ENCODE measurements at regions not wholly inside any gene's neighbourhood (a gene's known extent, or its start where the extent isn't known, plus 50 kb on each side); places are given as distances from the start of the nearest gene placed in this dataset.

DNA sequence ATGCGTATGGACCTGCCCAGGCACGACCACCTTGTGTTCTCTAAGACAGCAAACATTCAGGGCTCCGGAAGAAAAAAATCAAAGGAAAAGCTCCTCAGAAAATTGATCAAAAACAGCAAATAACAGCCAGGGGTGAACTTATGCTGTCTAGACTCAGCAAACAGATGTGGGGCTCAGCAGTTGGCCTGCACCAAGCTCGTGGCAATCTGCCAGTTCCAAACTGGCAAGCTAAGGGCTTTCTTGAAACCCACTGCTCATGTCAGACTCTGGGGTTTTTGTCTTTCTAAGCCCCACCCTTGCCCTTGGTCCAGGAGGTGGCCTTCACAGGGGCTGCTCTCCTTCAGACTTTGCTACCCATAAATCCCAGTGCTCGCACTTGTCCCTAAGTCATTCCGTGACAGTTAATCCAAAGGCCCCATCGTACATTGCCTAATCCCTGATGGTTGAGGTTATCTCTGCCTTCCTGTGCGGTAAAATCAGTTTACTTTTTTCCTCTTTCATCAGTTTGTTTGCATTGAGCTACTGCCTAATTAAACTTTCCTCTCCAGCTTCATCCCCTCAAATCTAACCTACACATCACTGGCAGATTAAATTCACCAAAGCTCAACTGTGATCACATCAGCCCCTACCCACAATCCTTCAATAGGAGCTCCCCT is 408.0 kb downstream of the LRATD1 start:
- H3K9me3 ChIP-seq (ENCODE audit: control insufficient read depth, low read length), result no peaks in the 10 kb centered on the region
- 84 to 92% methylated on average over 8 of the region's 8 CpGs for WGBS, 2 experiments (ENCODE audit: insufficient coverage in 2 of 2)
- H3K4me1 ChIP-seq (ENCODE audit: control insufficient read depth, insufficient read depth, low read length, poor library complexity, severe bottlenecking), result peaks cover 8% of the 10 kb centered on the region
- H3K4me3 ChIP-seq (ENCODE audit: extremely low read depth, insufficient read depth, low read length, poor library complexity, severe bottlenecking), result no peak overlapping the region
- no peak overlapping the region for H3K27ac ChIP-seq (ENCODE audit: low read depth, low read length, severe bottlenecking)
- H3K36me3 ChIP-seq (ENCODE audit: control insufficient read depth, insufficient read depth, low read length), result no peaks in the 10 kb centered on the region

DNA sequence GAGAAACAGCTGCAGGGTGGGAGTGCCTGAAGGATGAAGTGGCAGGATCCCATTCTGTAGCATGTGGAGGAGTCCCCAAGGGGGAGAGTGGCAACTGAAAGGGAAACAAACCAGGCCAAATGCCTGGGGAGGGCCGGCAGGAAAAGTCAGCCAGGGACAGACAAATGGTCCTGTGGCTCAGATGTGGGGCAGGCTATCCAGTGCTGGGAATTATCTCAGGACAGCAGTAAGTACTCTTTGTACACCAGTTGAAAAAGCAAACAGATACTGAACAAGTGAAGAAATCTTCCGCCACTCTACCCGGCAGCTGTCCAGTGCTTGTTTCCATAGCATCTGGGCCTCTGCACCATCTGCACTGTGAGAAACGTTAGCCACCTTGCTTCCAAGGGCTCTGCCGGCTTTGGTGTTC is 408.9 kb downstream of the LRATD1 start:
- 92 to 95% methylated on average over 3 of the region's 5 CpGs for WGBS, 2 experiments (ENCODE audit: insufficient coverage in 2 of 2)
- no peaks in the 10 kb centered on the region for H3K36me3 ChIP-seq (ENCODE audit: control insufficient read depth, insufficient read depth, low read length)
- no peak overlapping the region for H3K27ac ChIP-seq (ENCODE audit: low read depth, low read length, severe bottlenecking)

DNA sequence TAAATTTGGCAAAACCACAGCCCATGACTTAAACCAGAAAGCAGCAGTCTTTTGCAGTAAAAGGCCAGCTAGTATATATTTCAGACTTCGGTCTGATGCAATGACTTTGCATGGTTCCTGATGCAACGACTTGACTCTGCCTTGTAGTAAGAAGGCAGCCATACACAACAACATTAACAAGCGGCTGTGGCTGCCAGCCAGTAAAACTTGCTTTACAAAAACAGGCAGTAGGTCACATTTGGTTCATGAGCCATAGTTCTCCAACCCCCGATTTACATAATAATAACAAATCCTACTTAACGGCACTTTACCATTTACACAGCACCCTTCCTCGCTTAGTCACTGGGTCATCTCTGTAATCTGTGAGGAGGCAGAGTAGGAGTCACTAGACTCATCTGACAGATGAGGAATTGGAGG is 410.3 kb downstream of the LRATD1 start:
- no peaks in the 10 kb centered on the region for H3K36me3 ChIP-seq (ENCODE audit: control insufficient read depth, insufficient read depth, low read length)
- 76 to 82% methylated on average over 4 of the region's 6 CpGs for WGBS, 2 experiments (ENCODE audit: insufficient coverage in 2 of 2)
- no peak overlapping the region for H3K27ac ChIP-seq (ENCODE audit: low read depth, low read length, severe bottlenecking)
- peaks cover 8% of the 10 kb centered on the region for H3K4me1 ChIP-seq (ENCODE audit: control insufficient read depth, insufficient read depth, low read length, poor library complexity, severe bottlenecking)
- no peaks in the 10 kb centered on the region for H3K9me3 ChIP-seq (ENCODE audit: control insufficient read depth, low read length)
- no peak overlapping the region for H3K4me3 ChIP-seq (ENCODE audit: extremely low read depth, insufficient read depth, low read length, poor library complexity, severe bottlenecking)

More for the DNA sequence above, 408.9 kb downstream of the LRATD1 start:
- peaks cover 8% of the 10 kb centered on the region for H3K4me1 ChIP-seq (ENCODE audit: control insufficient read depth, insufficient read depth, low read length, poor library complexity, severe bottlenecking)
- H3K9me3 ChIP-seq (ENCODE audit: control insufficient read depth, low read length), result no peaks in the 10 kb centered on the region
- no peak overlapping the region for H3K4me3 ChIP-seq (ENCODE audit: extremely low read depth, insufficient read depth, low read length, poor library complexity, severe bottlenecking)

DNA sequence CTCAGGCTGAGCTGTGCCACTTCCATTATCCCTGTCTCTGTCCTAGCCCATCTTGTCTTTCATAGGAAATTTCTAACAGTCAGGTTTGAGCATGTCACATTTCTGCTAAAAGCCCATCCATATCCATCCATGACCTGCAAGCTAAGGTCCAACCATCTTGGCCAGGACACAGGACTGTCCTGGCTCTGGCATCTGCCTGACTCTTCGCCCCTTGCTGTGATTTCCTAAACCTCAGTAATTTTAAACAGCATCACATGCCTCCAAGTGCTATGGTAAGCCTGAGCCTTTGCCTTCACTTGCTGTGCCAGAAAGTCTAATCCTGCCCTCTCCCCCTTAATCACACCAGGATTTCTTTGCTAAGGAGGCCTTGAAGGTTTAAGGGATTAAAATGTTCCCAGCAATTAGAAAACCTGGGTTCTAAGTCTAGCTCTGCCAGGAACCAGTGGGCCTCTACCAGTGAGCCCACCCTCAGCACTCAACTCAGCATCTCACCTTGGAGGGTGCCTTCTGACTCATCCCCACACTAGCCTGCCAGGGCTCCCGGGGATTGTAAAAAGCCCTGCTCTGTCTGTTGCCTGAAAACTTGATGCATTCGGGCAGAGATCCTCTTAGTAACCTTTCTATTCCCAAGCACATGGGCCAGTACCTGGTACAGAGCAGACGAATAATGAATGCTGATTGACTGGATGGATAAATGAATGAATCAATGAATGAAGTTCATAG is 411.0 kb downstream of the LRATD1 start:
- Histone ChIP-seq H3K9me3 (ENCODE audit: control insufficient read depth, low read length) (no peaks in the 10 kb centered on the region), H3K4me1 (ENCODE audit: control insufficient read depth, insufficient read depth, low read length, poor library complexity, severe bottlenecking) (peaks cover 8% of the 10 kb centered on the region), H3K27ac (ENCODE audit: low read depth, low read length, severe bottlenecking) (no peak overlapping the region), H3K4me3 (ENCODE audit: extremely low read depth, insufficient read depth, low read length, poor library complexity, severe bottlenecking) (no peak overlapping the region), H3K36me3 (ENCODE audit: control insufficient read depth, insufficient read depth, low read length) (no peaks in the 10 kb centered on the region)
- WGBS, 2 experiments (ENCODE audit: insufficient coverage in 2 of 2), result 48 to 51% methylated on average over 2 to 3 of the region's 4 CpGs

DNA sequence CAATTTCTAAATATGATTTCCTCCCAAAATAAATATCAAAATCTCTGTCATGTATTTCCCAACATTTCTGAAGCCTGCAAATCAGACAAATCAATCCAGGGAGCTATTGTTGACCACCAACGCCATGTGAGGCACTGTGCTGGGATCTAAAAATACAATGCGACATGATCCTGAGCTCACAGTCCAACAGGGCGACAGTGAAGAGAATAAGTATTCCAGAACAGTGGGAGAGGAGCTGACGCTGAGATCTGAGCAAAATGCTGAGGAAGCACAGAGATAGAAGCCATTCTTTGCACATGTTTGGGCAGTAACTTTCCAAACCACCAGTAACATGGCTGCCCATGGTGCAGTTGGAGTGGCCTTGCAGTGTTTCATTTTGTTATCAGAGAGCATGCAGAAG is 412.5 kb downstream of the LRATD1 start:
- Histone ChIP-seq H3K36me3 (ENCODE audit: control insufficient read depth, insufficient read depth, low read length) (no peaks in the 10 kb centered on the region), H3K9me3 (ENCODE audit: control insufficient read depth, low read length) (no peaks in the 10 kb centered on the region), H3K27ac (ENCODE audit: low read depth, low read length, severe bottlenecking) (no peak overlapping the region), H3K4me1 (ENCODE audit: control insufficient read depth, insufficient read depth, low read length, poor library complexity, severe bottlenecking) (peaks cover 8% of the 10 kb centered on the region), H3K4me3 (ENCODE audit: extremely low read depth, insufficient read depth, low read length, poor library complexity, severe bottlenecking) (no peak overlapping the region)
- 83 to 97% methylated on average over 4 of the region's 4 CpGs for WGBS, 2 experiments (ENCODE audit: insufficient coverage in 2 of 2)

DNA sequence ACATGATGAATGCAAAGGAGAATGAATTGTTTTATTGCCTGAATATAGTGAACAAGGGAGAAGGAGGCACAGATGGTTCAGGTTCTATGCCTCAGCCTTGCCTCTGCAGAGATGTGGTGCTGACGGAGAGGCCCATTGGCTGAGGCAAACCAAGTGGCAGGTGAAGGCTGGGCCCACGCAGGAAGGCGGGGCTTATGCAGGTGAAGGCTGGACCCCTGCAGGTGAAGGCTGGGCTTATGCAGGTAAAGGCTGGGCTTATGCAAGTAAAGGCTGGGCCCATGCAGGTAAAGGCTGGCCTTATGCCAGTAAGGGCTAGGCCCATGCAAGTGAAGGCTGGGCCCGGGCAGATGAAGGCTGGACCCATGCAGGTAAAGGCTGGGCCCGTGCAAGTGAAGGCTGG is 414.7 kb downstream of the LRATD1 start:
- no peaks in the 10 kb centered on the region for H3K9me3 ChIP-seq (ENCODE audit: control insufficient read depth, low read length)
- 90 to 94% methylated on average over 4 to 5 of the region's 5 CpGs for WGBS, 2 experiments (ENCODE audit: insufficient coverage in 2 of 2)
- peaks cover 11% of the 10 kb centered on the region for H3K4me1 ChIP-seq (ENCODE audit: control insufficient read depth, insufficient read depth, low read length, poor library complexity, severe bottlenecking)
- H3K4me3 ChIP-seq (ENCODE audit: extremely low read depth, insufficient read depth, low read length, poor library complexity, severe bottlenecking), result no peak overlapping the region
- no peak overlapping the region for H3K27ac ChIP-seq (ENCODE audit: low read depth, low read length, severe bottlenecking)
- no peaks in the 10 kb centered on the region for H3K36me3 ChIP-seq (ENCODE audit: control insufficient read depth, insufficient read depth, low read length)

DNA sequence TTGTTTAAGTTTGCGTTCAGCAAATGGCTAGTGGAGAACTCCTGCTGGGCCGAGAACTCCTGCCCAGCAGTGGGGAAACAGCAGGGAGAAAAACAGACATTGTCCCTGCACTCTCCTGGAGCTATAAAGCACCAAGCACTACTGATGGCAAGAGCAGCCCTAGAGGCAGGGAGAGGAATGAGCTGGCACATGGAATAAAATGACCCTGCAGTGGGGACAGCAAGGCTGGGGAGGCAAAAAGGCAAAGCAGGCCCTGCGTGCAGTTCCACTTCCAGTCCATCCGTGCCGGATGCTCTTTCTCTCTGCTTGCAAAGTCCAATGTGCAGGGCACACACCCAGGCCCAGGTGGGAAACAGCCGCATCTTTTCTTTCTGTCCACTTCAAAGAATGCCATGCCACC is 415.5 kb downstream of the LRATD1 start:
- H3K4me1 ChIP-seq (ENCODE audit: control insufficient read depth, insufficient read depth, low read length, poor library complexity, severe bottlenecking), result peaks cover 6% of the 10 kb centered on the region
- H3K36me3 ChIP-seq (ENCODE audit: control insufficient read depth, insufficient read depth, low read length), result no peaks in the 10 kb centered on the region
- no peaks in the 10 kb centered on the region for H3K9me3 ChIP-seq (ENCODE audit: control insufficient read depth, low read length)
- 74 to 76% methylated on average over 5 to 6 of the region's 6 CpGs for WGBS, 2 experiments (ENCODE audit: insufficient coverage in 2 of 2)
- no peak overlapping the region for H3K4me3 ChIP-seq (ENCODE audit: extremely low read depth, insufficient read depth, low read length, poor library complexity, severe bottlenecking)
- no peak overlapping the region for H3K27ac ChIP-seq (ENCODE audit: low read depth, low read length, severe bottlenecking)

DNA sequence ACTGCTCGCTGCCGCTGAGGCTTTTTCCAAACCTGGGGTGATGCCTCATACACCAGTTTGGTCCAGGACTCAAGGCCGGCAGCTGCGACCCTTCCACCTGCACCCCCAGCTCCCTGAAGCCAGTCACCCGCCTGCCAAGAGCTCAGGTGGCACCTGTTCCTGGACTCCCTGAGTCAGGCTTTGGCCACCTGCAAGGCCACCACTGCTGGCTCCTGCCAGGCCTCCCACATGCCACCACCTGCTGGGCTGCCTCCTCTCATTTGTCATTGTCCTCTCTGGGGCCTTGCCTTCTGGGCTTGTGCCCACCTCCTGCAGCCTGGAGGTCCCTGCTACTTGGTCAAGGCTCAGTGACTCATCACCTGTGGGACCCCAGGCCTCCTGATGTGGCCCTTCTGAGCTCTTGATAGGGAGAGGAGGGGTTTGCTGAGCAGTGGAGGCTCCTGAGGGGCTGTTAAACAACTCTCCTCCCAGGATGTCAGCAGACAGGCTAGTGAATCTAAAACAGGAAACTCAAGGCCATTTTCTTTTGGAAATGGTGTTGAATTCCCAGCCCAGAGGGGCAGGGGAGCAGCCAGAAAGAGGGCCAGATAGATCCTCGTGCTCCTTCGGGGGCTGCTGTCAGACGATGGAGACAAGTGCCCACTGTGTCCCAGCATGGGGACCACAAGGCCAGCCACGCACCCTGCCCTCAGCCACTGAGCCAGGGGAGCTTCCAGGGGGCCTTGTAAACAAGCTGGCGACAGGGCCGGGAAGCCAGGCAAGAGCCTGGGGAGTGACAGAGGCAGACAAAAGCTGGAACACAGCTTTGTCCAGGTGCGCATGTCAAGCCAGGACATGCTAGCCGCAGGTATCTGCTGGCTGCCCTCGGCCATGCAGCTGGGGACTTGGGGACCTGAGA is 416.8 kb downstream of the LRATD1 start:
- H3K9me3 ChIP-seq (ENCODE audit: control insufficient read depth, low read length), result no peaks in the 10 kb centered on the region

DNA sequence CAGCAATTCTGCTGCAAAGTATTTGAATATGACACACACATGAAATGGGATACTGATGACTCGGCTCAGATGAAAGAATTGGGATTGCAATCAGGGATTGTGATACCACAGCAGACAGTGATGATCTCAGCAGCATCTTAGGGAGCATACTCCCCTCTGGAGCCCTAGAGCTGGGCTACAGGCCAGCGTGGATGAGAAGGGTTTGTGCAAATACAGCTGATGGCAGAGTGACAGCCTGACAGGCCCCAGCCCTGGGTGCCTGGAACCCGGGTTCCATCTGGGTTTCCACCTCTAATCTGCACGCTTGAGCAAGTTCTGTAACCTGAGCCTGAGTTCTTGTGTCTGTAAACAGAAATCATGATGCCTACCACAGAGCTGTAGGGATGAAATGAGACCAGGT is 418.0 kb downstream of the LRATD1 start:
- Histone ChIP-seq H3K27ac (ENCODE audit: low read depth, low read length, severe bottlenecking) (no peak overlapping the region), H3K4me3 (ENCODE audit: extremely low read depth, insufficient read depth, low read length, poor library complexity, severe bottlenecking) (no peak overlapping the region), H3K36me3 (ENCODE audit: control insufficient read depth, insufficient read depth, low read length) (no peaks in the 10 kb centered on the region), H3K9me3 (ENCODE audit: control insufficient read depth, low read length) (no peaks in the 10 kb centered on the region), H3K4me1 (ENCODE audit: control insufficient read depth, insufficient read depth, low read length, poor library complexity, severe bottlenecking) (peaks cover 3% of the 10 kb centered on the region)
- 84 to 94% methylated on average over 2 to 3 of the region's 4 CpGs for WGBS, 2 experiments (ENCODE audit: insufficient coverage in 2 of 2)

More for the DNA sequence above, 416.8 kb downstream of the LRATD1 start:
- no peaks in the 10 kb centered on the region for H3K36me3 ChIP-seq (ENCODE audit: control insufficient read depth, insufficient read depth, low read length)
- 87 to 94% methylated on average over 12 to 13 of the region's 14 CpGs for WGBS, 2 experiments (ENCODE audit: insufficient coverage in 2 of 2)
- no peak overlapping the region for H3K27ac ChIP-seq (ENCODE audit: low read depth, low read length, severe bottlenecking)
- H3K4me1 ChIP-seq (ENCODE audit: control insufficient read depth, insufficient read depth, low read length, poor library complexity, severe bottlenecking), result peaks cover 3% of the 10 kb centered on the region
- no peak overlapping the region for H3K4me3 ChIP-seq (ENCODE audit: extremely low read depth, insufficient read depth, low read length, poor library complexity, severe bottlenecking)

DNA sequence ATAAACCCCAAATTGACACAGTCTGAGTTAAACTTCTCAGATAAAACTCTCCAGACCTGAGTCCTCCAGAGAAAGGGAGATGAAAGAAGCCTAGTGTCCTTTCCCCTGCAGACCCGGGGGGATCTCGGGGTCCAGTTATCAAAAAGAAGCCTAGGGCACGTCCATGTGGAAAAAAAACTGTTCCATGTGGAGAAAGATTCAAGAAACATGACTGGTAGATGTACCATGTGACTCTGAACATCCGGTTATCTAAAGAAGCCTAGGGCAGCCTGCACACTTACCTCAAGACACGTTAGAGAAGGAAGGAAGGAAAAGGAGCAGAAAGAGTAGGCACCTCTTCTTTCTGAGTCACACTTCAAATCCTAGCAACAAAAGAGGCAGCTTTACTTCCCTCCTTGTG is 421.0 kb downstream of the LRATD1 start:
- no peak overlapping the region for H3K27ac ChIP-seq (ENCODE audit: low read depth, low read length, severe bottlenecking)
- 86 to 94% methylated on average over 5 of the region's 5 CpGs for WGBS, 2 experiments (ENCODE audit: insufficient coverage in 2 of 2)
- H3K36me3 ChIP-seq (ENCODE audit: control insufficient read depth, insufficient read depth, low read length), result no peaks in the 10 kb centered on the region
- H3K4me1 ChIP-seq (ENCODE audit: control insufficient read depth, insufficient read depth, low read length, poor library complexity, severe bottlenecking), result peaks cover 3% of the 10 kb centered on the region
- no peaks in the 10 kb centered on the region for H3K9me3 ChIP-seq (ENCODE audit: control insufficient read depth, low read length)
- H3K4me3 ChIP-seq (ENCODE audit: extremely low read depth, insufficient read depth, low read length, poor library complexity, severe bottlenecking), result no peak overlapping the region

Measured in mesodermal cell (in vitro differentiated cells).